MM.1S (cell line): ENCODE measurements at regions not wholly inside any gene's neighbourhood (a gene's known extent, or its start where the extent isn't known, plus 50 kb on each side); places are given as distances from the start of the nearest gene placed in this dataset.

Source experiments
- CTCF ChIP-seq: fragments of 300-600 bp; sonication (generic); IDR thresholded peaks from 2 replicates; pipeline ENCODE4 v1.5.1; 2016; ENCODE audit warnings: antibody characterized with exemption, low read length, mixed read lengths
- EZH2 ChIP-seq: fragments of 300-600 bp; sonication (generic); optimal IDR thresholded peaks from 2 replicates; pipeline ENCODE3; 2017; ENCODE audit warnings: low read depth, mild to moderate bottlenecking, antibody characterized with exemption, low read length, mixed read lengths
- EZH2phosphoT487 ChIP-seq: fragments of 300-600 bp; sonication (generic); IDR thresholded peaks from 2 replicates; pipeline ENCODE4 v1.6.1; 2018; ENCODE audit warnings: antibody characterized with exemption, low read length

GRCh38 chr2:12382366-12382765 lies 334.4 kb upstream of the TRIB2 start:
- TF ChIP-seq CTCF (no peak), EZH2 (no peak), EZH2phosphoT487 (no peak)
